GM23248 (cell line): ENCODE measurements at regions not wholly inside any gene's neighbourhood (a gene's known extent, or its start where the extent isn't known, plus 50 kb on each side); places are given as distances from the start of the nearest gene placed in this dataset.

Experiments used
- DNase-seq: peaks from one replicate; pipeline ENCODE4 v3.0.0-alpha.2; 2015
- H2AFZ ChIP-seq: fragments of 200-600 bp; sonication (generic); 2 replicates; pipeline ENCODE4 v1.6.1; 2016; ENCODE audit warnings: antibody characterized with exemption
- H3F3A ChIP-seq: fragments of 200-600 bp; sonication (generic); 2 replicates; pipeline ENCODE4 v1.6.1; 2016; ENCODE audit warnings: mild to moderate bottlenecking, antibody characterized with exemption, mixed run types; ENCODE audit not compliant: insufficient read depth
- H3K27ac ChIP-seq: fragments of 200-600 bp; sonication (generic); 2 replicates; pipeline ENCODE4 v1.5.1; 2016; ENCODE audit warnings: mild to moderate bottlenecking
- H3K27me3 ChIP-seq: fragments of 200-600 bp; sonication (generic); replicated peaks from 2 replicates; pipeline ENCODE4 v1.6.1; 2016; ENCODE audit warnings: mild to moderate bottlenecking; ENCODE audit not compliant: insufficient read depth
- H3K36me3 ChIP-seq: fragments of 200-600 bp; sonication (generic); 2 replicates; pipeline ENCODE4 v1.6.1; 2016; ENCODE audit warnings: low read depth, mild to moderate bottlenecking
- H3K4me1 ChIP-seq: fragments of 200-600 bp; sonication (generic); 2 replicates; pipeline ENCODE4 v1.6.1; 2016; ENCODE audit warnings: mild to moderate bottlenecking; ENCODE audit not compliant: insufficient read depth
- H3K4me2 ChIP-seq: fragments of 200-600 bp; sonication (generic); one replicate; pipeline ENCODE4 v1.6.1; 2016; ENCODE audit warnings: mild to moderate bottlenecking; ENCODE audit not compliant: unreplicated experiment
- H3K4me3 ChIP-seq: fragments of 200-600 bp; sonication (generic); 2 replicates; pipeline ENCODE4 v1.5.1; 2016; ENCODE audit warnings: mild to moderate bottlenecking
- H3K79me2 ChIP-seq: fragments of 200-600 bp; sonication (generic); 2 replicates; pipeline ENCODE4 v1.6.1; 2016; ENCODE audit warnings: mild to moderate bottlenecking; ENCODE audit not compliant: insufficient read depth
- H3K9ac ChIP-seq: fragments of 200-600 bp; sonication (generic); 2 replicates; pipeline ENCODE4 v1.6.1; 2016; ENCODE audit warnings: mild to moderate bottlenecking
- H3K9me2 ChIP-seq: fragments of 200-600 bp; sonication (generic); 2 replicates; pipeline ENCODE4 v1.6.1; 2016; ENCODE audit warnings: mixed run types, mild to moderate bottlenecking, moderate library complexity; ENCODE audit not compliant: insufficient read depth
- H3K9me3 ChIP-seq: fragments of 200-600 bp; sonication (generic); one replicate; pipeline ENCODE4 v1.6.1; 2017; ENCODE audit warnings: low read depth
- H4K20me1 ChIP-seq: fragments of 200-600 bp; sonication (generic); 2 replicates; pipeline ENCODE4 v1.6.0; 2016; ENCODE audit not compliant: insufficient read depth
- EZH2 ChIP-seq: fragments of 200-600 bp; sonication (generic); IDR thresholded peaks from 2 replicates; pipeline ENCODE4 v1.6.1; 2018; ENCODE audit warnings: antibody characterized with exemption, mild to moderate bottlenecking; ENCODE audit not compliant: insufficient read depth, poor library complexity, severe bottlenecking
- EZH2phosphoT487 ChIP-seq: fragments of 200-600 bp; sonication (generic); IDR thresholded peaks from 2 replicates; pipeline ENCODE4 v1.6.1; 2018; ENCODE audit warnings: antibody characterized with exemption, moderate library complexity, mild to moderate bottlenecking, low read depth; ENCODE audit not compliant: insufficient read depth
- WGBS, 2 experiments: methylation state at CpG; one replicate each; pipeline ENCODE4 v1.1.6; 2015 to 2017; ENCODE audit warnings: low lambda C conversion rate in 2 of 2, low coverage in 1 of 2; ENCODE audit errors: missing lambda C conversion rate in 2 of 2; 5-methylcytosine and 5-hydroxymethylcytosine counted together
- in situ Hi-C: fragments of 300-500 bp; cut with MboI; formaldehyde crosslinking; loops from 2 replicates; pipeline ENCODE4 v1.15.0; 2020

DNA sequence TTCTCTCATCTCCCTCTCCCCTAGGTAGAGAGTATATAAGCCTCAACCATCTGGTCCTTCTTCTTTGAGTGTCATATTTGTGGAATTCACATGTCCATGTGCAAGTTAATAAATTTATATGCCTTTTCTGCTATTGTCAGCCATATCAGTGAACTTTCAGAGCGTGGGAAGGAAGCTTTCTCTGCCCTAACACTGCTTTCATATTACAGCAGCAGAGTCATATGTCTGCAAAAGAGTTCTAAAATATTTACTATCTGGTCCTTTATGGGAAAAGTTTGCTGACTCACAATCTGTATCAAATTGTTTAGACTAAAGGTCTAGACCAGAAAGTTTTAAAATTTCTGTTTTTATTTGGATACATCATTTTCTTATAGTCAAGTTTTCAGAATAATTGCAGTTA, 669.0 kb downstream of the LRRC70 start:
- peak; percentile 21 for DNase-seq

DNA sequence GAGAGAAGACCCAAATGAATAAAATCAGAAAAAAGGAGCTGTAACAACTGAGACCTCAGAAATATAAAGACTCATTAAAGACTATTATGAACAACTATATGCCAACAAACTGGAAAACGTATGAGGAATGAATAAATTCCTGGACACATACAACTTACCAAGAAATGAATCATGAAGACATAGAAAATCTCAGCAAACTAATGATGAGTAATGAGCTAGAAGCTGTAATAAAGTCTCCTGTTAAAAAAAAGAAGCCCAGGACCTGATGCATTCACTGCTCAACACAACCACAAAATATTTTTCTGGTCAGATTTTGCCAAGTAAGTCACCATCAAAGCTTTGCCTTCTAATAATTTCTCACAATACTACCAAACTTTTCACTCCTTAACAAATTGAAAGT, 666.7 kb downstream of the LRRC70 start:
- in situ Hi-C loops = no loop called here
- H3K27me3 ChIP-seq = peaks cover 13% of the 10 kb centered on the region
- TF ChIP-seq EZH2 = no peak
- TF ChIP-seq EZH2phosphoT487 = no peak
- no peak overlapping the region for H3K9ac ChIP-seq
- H3K4me1 ChIP-seq = peaks cover 12% of the 10 kb centered on the region; the same call in 1 of the 2 replicates
- H3K9me3 ChIP-seq = no peaks in the 10 kb centered on the region
- 0 out of 2 replicates have a peak, but pooled peaks cover 10% of the 10 kb centered on the region for H3F3A ChIP-seq
- no peak overlapping the region for H3K4me3 ChIP-seq
- peak overlapping the region; percentile 8 for H3K4me2 ChIP-seq
- no peaks in the 10 kb centered on the region for H4K20me1 ChIP-seq
- DNase-seq = peak; percentile 70
- H3K36me3 ChIP-seq = no peaks in the 10 kb centered on the region
- WGBS, 2 experiments = 0% methylated on average over 1 of the region's 1 CpG
- no peak overlapping the region for H2AFZ ChIP-seq
- no peaks in the 10 kb centered on the region for H3K9me2 ChIP-seq
- no peak overlapping the region for H3K27ac ChIP-seq
- H3K79me2 ChIP-seq = no peaks in the 10 kb centered on the region

More for the DNA sequence above, 669.0 kb downstream of the LRRC70 start:
- no peaks in the 10 kb centered on the region for H3K36me3 ChIP-seq
- 30 to 43% methylated on average over 1 of the region's 1 CpG for WGBS, 2 experiments
- H3K9me2 ChIP-seq = no peaks in the 10 kb centered on the region
- no peak for TF ChIP-seq EZH2phosphoT487
- TF ChIP-seq EZH2 = no peak
- H2AFZ ChIP-seq = no peak overlapping the region
- H3K4me2 ChIP-seq = no peak overlapping the region
- H4K20me1 ChIP-seq = no peaks in the 10 kb centered on the region
- no peak overlapping the region for H3K4me3 ChIP-seq
- in situ Hi-C loops = no loop called here
- no peaks in the 10 kb centered on the region for H3K9me3 ChIP-seq
- no peaks in the 10 kb centered on the region for H3K79me2 ChIP-seq
- H3K27me3 ChIP-seq = peaks cover 4% of the 10 kb centered on the region
- H3K9ac ChIP-seq = no peak overlapping the region
- H3F3A ChIP-seq = 0 out of 2 replicates have a peak, but pooled peaks cover 10% of the 10 kb centered on the region
- no peak overlapping the region for H3K27ac ChIP-seq
- H3K4me1 ChIP-seq = peaks cover 12% of the 10 kb centered on the region; the same call in 1 of the 2 replicates

DNA sequence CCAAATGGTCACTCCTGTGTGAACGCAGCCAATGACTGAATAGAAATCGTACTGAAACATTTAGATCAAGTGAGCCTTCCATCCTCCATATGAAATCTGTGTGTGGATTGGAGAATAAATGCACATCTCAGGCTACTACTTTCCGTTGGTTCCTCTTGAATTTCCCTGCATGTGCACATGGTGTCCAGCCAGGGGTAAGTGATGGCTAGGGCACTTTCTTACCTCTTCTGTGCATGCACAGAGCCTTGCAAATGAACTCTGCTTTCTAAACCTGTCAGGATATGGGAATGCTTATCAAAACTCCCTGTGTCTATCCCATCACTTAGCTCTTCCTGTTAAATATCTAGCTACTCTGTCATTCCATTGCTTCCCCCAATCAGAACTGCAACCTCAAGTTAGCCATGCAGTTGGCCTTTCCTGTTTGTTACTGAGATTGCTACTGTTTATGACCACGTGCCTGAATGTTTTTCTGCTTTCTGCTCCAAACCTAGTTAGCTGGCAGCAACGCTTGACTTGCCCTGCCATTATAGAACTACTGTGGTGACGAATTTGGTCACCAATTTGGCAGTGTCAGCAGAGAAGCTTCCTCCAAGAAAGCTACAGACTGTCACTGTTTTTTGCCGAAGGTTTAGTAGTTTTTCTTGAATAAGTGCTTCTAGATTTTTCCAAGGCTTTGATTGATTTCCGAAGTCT, 661.6 kb downstream of the LRRC70 start:
- Histone ChIP-seq H3K9me3 (no peaks in the 10 kb centered on the region), H2AFZ (no peak overlapping the region), H3K36me3 (no peaks in the 10 kb centered on the region), H3K9ac (no peak overlapping the region), H3K9me2 (no peaks in the 10 kb centered on the region), H3K4me2 (no peak overlapping the region), H3K79me2 (no peaks in the 10 kb centered on the region), H4K20me1 (no peaks in the 10 kb centered on the region), H3K4me3 (no peak overlapping the region), H3F3A (0 out of 2 replicates have a peak, but pooled peaks cover 4% of the 10 kb centered on the region), H3K27me3 (peaks cover 13% of the 10 kb centered on the region; the same call in 1 of the 2 replicates), H3K27ac (no peak overlapping the region), H3K4me1 (peaks cover 4% of the 10 kb centered on the region; the same call in 1 of the 2 replicates)
- DNase-seq = no peak
- no peak for TF ChIP-seq EZH2phosphoT487
- TF ChIP-seq EZH2 = no peak
- 37 to 50% methylated on average over 8 of the region's 8 CpGs for WGBS, 2 experiments
- in situ Hi-C loops = no loop called here

DNA sequence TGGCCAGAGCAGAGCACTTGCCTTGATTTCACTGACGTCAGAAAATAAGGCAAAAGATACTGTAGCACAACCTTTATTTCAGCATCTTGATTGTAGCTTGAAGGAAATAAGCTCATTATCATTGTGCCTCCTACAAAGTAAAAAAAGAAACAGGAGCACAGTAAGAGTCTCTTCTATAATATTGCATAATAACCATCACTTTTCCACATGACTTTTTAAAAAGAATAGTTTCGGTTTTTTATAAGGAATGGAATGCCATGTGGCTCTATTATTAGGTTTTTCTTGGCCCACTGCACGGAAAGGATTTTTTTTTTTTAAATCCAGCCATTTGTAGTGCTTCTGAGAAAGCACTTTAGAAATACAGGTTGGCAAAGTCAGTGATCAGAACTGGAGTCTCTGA, 655.3 kb downstream of the LRRC70 start:
- DNase-seq = peak; percentile 46
- Histone ChIP-seq H2AFZ (no peak overlapping the region), H3K9me2 (no peaks in the 10 kb centered on the region; the same call in 1 of the 2 replicates), H3K4me3 (no peak overlapping the region), H4K20me1 (no peaks in the 10 kb centered on the region), H3K4me1 (no peaks in the 10 kb centered on the region), H3K9ac (no peak overlapping the region), H3K36me3 (no peaks in the 10 kb centered on the region), H3F3A (no peaks in the 10 kb centered on the region), H3K27ac (no peak overlapping the region), H3K27me3 (no peaks in the 10 kb centered on the region), H3K4me2 (peak overlapping the region; percentile 9), H3K9me3 (no peaks in the 10 kb centered on the region), H3K79me2 (no peaks in the 10 kb centered on the region)
- WGBS, 2 experiments = 11 to 16% methylated on average over 3 of the region's 3 CpGs
- no peak for TF ChIP-seq EZH2
- no peak for TF ChIP-seq EZH2phosphoT487
- in situ Hi-C loops = no loop called here
